IPS-18a (cell line): ENCODE measurements at regions not wholly inside any gene's neighbourhood (a gene's known extent, or its start where the extent isn't known, plus 50 kb on each side); places are given as distances from the start of the nearest gene placed in this dataset.

ENCODE experiments used
- H3K27ac ChIP-seq: one replicate; pipeline ENCODE4 v1.5.1; 2013; ENCODE audit warnings: low read length
- H3K27me3 ChIP-seq: one replicate; pipeline ENCODE4 v1.6.1; 2013; ENCODE audit warnings: mild to moderate bottlenecking, low read length; ENCODE audit not compliant: control insufficient read depth, insufficient read depth
- H3K36me3 ChIP-seq: one replicate; pipeline ENCODE4 v1.6.1; 2013; ENCODE audit warnings: low read depth, low read length; ENCODE audit not compliant: control insufficient read depth
- H3K4me1 ChIP-seq: one replicate; pipeline ENCODE4 v1.6.1; 2013; ENCODE audit warnings: low read depth, low read length; ENCODE audit not compliant: control insufficient read depth
- H3K4me3 ChIP-seq: one replicate; pipeline ENCODE4 v1.5.1; 2013; ENCODE audit warnings: low read length
- H3K9ac ChIP-seq: one replicate; pipeline ENCODE4 v1.6.1; 2013; ENCODE audit warnings: mild to moderate bottlenecking, low read length, moderate library complexity
- H3K9me3 ChIP-seq: one replicate; pipeline ENCODE4 v1.6.1; 2013; ENCODE audit warnings: low read depth, low read length; ENCODE audit not compliant: control insufficient read depth

DNA sequence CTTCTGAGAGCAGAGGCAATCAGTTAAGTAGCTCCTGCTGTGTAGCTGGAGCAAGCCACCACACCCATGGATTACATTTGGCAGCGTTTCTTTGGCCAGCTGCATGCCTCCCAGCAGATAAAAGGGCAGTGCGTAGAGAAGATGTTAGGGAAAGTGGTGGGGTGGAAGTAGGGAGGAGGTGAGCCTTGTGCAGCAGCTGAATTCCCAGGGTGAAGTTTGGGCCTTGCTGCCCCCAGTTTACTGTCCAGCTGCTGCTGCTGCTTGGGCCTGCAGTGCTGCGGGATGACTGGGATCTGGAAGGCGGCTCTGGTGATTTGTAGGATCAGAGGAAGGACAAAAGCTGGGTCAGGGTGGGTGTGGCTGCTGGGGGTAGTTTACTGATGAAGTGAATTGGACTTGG lies 318.7 kb upstream of the C2CD4B start:
- H3K9me3 ChIP-seq: no peaks in the 10 kb centered on the region
- H3K36me3 ChIP-seq: no peaks in the 10 kb centered on the region
- H3K4me3 ChIP-seq: no peak overlapping the region
- H3K4me1 ChIP-seq: no peaks in the 10 kb centered on the region
- no peak overlapping the region for H3K9ac ChIP-seq
- no peaks in the 10 kb centered on the region for H3K27me3 ChIP-seq
- H3K27ac ChIP-seq: no peak overlapping the region

DNA sequence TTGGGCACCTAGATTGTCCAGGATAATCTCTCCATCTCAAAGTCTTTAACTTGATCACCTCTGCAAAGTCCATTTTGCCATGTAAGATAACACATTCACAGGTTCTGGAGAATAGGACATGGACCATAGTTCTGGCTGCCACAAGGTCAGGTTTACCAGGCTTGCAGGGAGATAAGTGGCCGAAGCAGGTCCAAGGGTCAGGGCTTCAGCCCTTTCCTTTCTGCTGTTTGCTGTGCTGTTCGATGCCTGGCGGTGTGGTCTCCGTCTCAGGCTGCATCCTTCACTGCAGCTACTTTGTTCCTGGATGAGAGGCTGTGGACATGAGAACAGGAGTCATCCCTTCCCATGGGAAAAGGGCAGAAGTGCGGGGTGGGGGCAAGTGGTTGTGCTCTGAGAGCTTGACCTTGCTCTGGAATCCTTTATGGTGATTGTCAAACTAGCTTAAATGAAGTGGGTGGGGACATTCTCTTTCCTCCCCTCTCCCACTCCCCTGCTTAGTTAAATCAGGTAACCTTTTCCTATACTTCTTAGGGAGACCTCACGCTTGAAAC lies 320.2 kb upstream of the C2CD4B start:
- Histone ChIP-seq H3K4me1 (no peaks in the 10 kb centered on the region), H3K9me3 (no peaks in the 10 kb centered on the region), H3K36me3 (no peaks in the 10 kb centered on the region), H3K9ac (no peak overlapping the region), H3K4me3 (no peak overlapping the region), H3K27ac (no peak overlapping the region), H3K27me3 (no peaks in the 10 kb centered on the region)

DNA sequence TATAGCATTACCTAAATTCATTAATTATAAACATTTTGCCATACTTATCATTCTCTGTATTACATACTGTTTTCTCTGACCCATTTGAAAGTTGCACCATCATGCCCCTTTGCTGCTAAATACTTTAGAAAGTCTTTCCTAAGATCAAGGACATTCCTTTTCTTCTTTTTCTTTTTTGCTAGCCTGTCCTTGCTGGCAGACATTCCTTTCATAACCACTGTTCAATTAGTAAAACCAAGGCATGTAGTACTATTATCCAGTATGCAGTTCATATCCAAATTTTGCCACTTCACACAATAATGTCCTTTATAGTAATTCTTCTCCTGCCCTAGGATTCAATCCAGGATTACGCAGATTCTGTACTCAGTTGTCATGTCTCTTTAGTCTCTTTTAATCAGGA lies 321.0 kb upstream of the C2CD4B start:
- Histone ChIP-seq H3K9ac (no peak overlapping the region), H3K4me3 (no peak overlapping the region), H3K27ac (no peak overlapping the region), H3K27me3 (no peaks in the 10 kb centered on the region), H3K36me3 (no peaks in the 10 kb centered on the region), H3K4me1 (no peaks in the 10 kb centered on the region), H3K9me3 (no peaks in the 10 kb centered on the region)

DNA sequence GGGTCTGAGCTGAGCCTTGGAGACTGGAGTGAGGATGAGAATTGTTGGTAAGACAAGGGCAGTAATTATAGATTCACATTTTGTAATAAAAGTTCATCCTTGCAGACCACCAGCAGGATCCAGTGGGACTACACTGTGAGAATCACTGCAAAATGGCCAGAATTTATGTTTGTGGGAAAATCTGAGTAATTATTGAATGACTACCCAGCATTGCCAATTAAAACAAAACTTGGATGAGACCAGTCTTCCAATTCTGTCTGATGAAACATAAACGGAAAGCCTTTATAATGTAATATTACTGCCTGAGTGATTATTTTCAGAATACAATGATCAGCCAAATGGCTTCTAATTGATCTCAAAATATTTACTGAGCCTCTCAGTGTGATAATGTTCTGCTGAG lies 323.3 kb upstream of the C2CD4B start:
- Histone ChIP-seq H3K9ac (no peak overlapping the region), H3K36me3 (no peaks in the 10 kb centered on the region), H3K27ac (no peak overlapping the region), H3K4me3 (no peak overlapping the region), H3K4me1 (no peaks in the 10 kb centered on the region), H3K9me3 (no peaks in the 10 kb centered on the region), H3K27me3 (no peaks in the 10 kb centered on the region)

DNA sequence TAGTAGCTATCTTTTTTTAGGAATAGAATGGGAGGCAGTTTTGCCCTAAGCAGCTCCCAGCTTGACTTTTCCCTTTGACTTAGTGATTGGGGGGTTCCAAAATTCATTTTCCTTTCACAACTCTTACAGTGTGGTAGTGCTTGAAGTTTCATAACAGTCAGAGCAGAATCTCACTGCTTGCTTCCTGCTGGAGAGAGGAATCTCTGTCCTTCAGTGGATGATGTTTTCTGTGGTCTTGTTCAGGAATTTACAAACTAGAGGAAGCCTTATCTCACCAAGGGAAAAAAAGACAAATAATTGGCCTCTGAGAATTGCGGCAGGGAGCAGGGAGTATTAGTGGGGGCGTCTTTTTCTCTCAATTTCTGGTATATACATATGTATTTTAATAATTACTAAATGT lies 326.6 kb upstream of the C2CD4B start:
- Histone ChIP-seq H3K27ac (no peak overlapping the region), H3K9ac (no peak overlapping the region), H3K36me3 (no peaks in the 10 kb centered on the region), H3K27me3 (no peaks in the 10 kb centered on the region), H3K4me1 (no peaks in the 10 kb centered on the region), H3K9me3 (no peaks in the 10 kb centered on the region), H3K4me3 (no peak overlapping the region)

DNA sequence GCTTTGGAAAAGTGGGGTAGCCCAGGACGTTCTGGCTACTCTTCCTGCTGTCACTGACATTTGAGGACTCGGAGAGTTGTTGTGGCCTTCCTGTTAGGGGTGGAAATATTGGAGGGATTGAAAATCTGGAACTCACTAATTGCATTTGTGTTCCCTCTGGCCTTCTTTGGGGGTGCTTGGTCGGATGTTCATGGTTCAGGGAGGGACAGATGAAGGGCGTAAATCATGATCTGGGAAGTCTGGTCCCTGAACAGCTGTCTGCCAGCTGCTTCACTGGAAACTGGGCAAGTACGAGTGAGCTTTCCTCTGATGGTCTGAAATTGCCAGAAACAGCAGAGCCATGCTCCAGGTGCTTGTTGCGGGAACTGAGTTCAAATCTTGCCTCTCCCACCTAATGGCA lies 327.8 kb upstream of the C2CD4B start:
- H3K27me3 ChIP-seq: no peaks in the 10 kb centered on the region
- H3K9ac ChIP-seq: no peak overlapping the region
- H3K9me3 ChIP-seq: no peaks in the 10 kb centered on the region
- no peak overlapping the region for H3K4me3 ChIP-seq
- H3K36me3 ChIP-seq: no peaks in the 10 kb centered on the region
- no peaks in the 10 kb centered on the region for H3K4me1 ChIP-seq
- no peak overlapping the region for H3K27ac ChIP-seq

DNA sequence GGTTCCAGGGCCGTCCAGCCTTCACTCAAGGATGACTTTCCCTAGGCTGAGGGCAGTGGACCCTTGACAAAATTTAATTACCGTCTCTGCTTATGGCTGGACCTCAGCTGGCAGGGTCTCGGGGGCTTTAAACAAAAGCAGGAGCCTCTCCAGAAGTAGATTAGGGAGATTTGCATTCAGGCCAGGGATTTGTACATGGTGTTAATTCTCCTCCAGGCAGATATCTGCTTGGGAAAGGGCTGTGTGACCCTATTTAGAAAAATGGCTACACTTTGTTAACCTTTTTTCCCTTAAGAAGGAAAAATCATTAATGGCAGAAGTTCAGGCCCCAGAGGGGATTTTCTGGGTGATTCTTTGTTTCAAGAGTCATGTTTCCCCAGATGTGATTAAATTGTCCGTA lies 329.1 kb upstream of the C2CD4B start:
- no peak overlapping the region for H3K9ac ChIP-seq
- no peaks in the 10 kb centered on the region for H3K27me3 ChIP-seq
- no peaks in the 10 kb centered on the region for H3K4me1 ChIP-seq
- H3K4me3 ChIP-seq: no peak overlapping the region
- H3K36me3 ChIP-seq: no peaks in the 10 kb centered on the region
- H3K9me3 ChIP-seq: no peaks in the 10 kb centered on the region
- no peak overlapping the region for H3K27ac ChIP-seq

DNA sequence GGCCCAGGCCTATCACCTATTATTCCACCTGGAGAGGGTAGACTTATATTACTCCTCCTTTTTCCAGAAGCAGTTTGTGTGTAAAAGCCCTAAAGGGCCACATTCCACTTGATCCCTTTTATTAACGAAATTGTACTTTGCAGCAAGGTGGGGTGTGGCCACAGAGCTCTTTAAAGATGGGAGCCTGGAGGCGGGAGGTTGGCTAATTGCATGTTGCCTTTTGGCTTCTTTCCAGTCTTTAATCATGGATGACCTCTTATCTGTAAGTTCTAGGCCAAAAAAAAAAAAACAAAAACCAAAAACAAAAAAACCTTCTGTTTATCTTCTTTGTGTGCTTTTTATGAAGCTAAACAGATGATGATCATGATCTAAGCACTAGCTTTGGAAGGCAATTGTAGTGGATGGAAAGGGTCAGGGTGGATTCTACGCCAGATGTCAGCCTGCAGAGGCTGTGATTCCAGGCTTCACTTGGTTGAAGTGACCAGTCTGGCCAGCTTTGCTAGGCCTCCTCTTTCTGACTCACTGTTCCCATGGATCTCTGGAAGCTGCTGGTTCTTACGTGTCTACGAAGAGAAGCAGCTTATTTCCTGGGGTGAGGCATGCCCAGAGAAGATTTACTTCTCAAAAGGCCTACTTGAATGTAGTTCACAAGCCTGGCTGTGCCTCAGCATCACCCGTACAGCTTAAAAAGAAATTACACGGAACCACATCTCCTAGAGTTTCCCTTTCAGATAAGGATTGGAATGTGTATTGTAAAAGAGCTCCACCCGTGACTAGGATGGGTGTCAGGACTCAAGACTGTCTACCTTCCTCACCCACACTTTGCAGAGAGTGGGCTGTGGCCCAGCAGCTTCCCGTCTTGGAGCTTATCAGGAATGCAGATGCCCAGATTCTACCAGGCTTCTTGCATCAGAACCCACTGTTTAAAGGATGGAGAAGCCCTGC lies 330.9 kb upstream of the C2CD4B start:
- no peak overlapping the region for H3K4me3 ChIP-seq
- H3K4me1 ChIP-seq: no peaks in the 10 kb centered on the region
- no peaks in the 10 kb centered on the region for H3K27me3 ChIP-seq
- H3K36me3 ChIP-seq: no peaks in the 10 kb centered on the region
- no peak overlapping the region for H3K27ac ChIP-seq
- H3K9me3 ChIP-seq: no peaks in the 10 kb centered on the region
- no peak overlapping the region for H3K9ac ChIP-seq

DNA sequence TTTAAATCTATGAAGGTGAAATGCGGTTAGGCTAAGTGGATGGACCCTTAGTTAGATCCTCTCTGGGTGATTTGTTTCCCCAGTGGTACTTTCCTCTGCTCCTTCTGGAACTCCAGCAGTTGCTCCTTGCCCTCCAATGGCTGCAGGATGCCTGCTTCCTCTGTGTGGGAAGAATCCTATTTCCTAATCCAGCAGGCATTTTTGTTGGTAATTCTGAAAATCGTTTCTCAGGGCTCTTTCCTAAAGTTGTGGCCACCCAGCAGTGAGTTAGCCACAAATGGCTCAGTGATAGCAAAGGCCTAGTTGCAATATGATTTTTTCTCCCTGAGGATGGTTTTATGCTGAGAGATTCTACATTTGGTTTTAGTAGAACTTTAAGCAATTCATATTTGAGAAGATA lies 332.3 kb upstream of the C2CD4B start:
- no peak overlapping the region for H3K9ac ChIP-seq
- H3K27me3 ChIP-seq: no peaks in the 10 kb centered on the region
- H3K4me3 ChIP-seq: no peak overlapping the region
- H3K9me3 ChIP-seq: no peaks in the 10 kb centered on the region
- no peaks in the 10 kb centered on the region for H3K36me3 ChIP-seq
- no peaks in the 10 kb centered on the region for H3K4me1 ChIP-seq
- no peak overlapping the region for H3K27ac ChIP-seq

DNA sequence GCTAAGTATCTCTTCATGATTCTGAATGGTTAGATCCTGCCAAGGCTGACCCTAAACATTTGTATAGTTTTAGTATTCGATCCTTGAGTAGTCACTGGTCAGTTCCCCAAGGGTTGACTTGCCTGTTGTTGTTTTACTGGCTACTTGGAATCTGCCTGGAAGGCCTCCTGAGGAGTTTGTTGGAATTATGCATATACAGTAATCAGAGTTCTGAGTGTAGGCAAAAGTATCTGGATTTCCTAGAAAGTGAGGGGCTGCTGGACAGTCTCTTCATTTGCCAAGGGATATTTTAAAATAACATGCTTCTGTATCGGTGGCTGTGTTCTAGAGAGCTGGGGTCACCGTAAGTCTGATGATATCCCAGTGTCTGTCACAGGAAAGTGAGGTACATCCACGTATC lies 333.2 kb upstream of the C2CD4B start:
- no peak overlapping the region for H3K27ac ChIP-seq
- H3K27me3 ChIP-seq: no peaks in the 10 kb centered on the region
- H3K36me3 ChIP-seq: no peaks in the 10 kb centered on the region
- no peaks in the 10 kb centered on the region for H3K9me3 ChIP-seq
- no peak overlapping the region for H3K9ac ChIP-seq
- no peak overlapping the region for H3K4me3 ChIP-seq
- peaks cover 1% of the 10 kb centered on the region for H3K4me1 ChIP-seq

DNA sequence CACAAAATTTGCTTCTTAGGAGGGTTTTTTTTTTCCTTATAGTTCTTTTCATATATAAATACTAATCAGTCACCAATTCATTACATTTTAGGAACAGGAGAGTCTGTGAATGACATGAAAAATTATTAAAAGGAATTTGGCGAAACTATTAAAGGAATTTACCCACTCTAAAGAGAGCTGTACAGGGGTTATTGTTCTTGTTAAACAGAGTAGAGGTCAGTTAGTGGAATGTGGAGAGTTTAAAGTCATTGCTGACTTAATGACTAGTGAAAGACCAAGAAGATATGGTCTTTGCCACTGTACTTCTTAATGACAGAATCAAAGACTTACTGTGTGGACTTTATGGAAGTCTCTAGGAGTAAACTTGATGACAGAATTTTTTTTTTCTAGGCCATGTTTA lies 333.6 kb upstream of the C2CD4B start:
- Histone ChIP-seq H3K27ac (no peak overlapping the region), H3K36me3 (no peaks in the 10 kb centered on the region), H3K9ac (no peak overlapping the region), H3K4me1 (peaks cover 5% of the 10 kb centered on the region), H3K27me3 (no peaks in the 10 kb centered on the region), H3K9me3 (no peaks in the 10 kb centered on the region), H3K4me3 (no peak overlapping the region)

DNA sequence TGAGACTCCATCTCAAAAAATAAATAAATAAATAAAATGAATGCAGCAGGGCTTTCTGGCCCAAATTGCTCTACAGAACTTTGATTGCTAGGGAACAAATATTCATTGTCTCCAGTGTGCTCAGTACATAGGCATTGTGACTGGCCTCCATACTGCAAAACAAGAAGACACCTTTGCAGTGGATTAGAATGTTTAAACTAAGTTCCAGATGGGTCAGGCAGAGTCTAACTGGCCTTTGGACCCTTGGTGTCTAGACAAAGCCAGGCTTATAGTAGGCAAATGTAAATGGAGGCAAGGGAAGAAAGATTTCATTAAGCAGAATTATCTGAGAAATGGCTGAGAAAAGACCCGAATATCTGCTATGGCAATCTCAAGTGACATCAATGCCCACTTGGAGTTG lies 335.2 kb upstream of the C2CD4B start:
- H3K9me3 ChIP-seq: no peaks in the 10 kb centered on the region
- H3K27me3 ChIP-seq: no peaks in the 10 kb centered on the region
- peaks cover 6% of the 10 kb centered on the region for H3K4me1 ChIP-seq
- H3K9ac ChIP-seq: no peak overlapping the region
- no peak overlapping the region for H3K4me3 ChIP-seq
- no peak overlapping the region for H3K27ac ChIP-seq
- H3K36me3 ChIP-seq: no peaks in the 10 kb centered on the region
